ENCODE measurements at regions not wholly inside any gene's neighbourhood (a gene's known extent, or its start where the extent isn't known, plus 50 kb on each side); places are given as distances from the start of the nearest gene placed in this dataset.
A peak's percentile ranks its signal among the peaks of the same experiment; 100 is the strongest.

DNA sequence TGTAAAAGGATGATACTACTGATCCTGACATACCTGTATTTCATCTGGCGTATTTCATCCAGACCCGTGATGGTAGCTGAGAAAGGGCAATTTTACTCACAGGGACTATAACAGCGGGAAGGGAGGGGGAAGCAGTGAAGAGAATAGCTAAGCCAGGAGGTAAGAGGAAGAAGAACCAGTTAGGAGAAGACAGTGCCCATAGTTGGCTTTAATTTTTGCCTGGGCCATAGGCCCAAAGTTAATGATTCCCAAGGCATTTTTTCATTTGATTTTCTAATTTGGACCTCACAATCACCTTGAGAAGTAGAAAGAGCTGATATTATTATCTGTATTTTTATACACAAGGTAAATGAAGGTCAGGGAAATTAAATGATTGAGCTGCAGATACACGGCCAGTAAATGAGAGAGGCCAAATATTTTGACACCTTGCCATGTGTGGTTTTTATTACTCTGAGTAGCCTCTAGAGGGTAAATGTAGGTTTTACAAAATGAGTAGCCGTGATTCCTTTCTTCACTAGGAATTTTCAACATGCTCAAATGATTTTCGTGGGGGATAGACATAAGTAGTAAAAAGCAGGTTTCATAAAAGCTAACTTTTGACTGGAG, 382.2 kb downstream of the FUT8 start:
- no peak for DNase-seq

DNA sequence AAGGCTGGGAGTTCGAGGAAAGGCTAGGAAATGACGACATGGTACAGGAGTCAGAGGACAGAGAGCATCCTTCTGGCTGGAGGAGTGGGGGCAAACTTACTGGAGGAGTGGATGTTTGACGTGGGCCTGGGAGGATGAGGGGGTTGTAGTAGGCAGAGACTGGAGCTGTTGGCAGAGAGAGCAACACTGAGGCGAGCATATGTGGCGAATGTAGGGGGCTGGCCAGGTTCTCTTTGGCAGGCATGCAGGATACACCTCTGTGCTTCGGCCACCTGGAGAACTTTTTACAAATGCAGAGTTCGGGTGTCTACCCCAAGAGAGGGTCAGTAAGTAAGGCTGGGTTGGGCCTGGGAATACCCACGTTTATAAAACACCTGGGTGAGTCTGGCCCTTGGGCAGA, 385.7 kb downstream of the FUT8 start:
- DNase-seq, result no peak

DNA sequence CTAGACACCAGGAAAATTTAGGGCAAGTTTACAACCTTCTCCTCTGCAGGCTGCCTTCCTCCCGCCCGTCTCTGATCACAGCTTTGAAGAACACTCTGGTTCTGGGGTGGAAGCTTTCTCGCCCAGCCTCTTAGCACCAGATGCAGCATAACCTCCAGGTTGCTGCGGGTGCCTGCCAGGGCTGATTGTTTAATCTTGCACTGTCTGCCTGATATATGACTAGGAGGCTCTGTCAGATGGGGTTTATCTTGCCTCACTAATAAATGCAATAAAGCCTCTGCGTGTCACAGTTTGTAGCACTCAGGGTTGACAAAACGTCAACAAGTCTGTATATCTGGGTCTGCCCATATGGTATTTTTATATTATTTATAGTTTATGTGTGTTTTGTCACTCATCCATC, 388.2 kb downstream of the FUT8 start:
- DNase-seq, result no peak

DNA sequence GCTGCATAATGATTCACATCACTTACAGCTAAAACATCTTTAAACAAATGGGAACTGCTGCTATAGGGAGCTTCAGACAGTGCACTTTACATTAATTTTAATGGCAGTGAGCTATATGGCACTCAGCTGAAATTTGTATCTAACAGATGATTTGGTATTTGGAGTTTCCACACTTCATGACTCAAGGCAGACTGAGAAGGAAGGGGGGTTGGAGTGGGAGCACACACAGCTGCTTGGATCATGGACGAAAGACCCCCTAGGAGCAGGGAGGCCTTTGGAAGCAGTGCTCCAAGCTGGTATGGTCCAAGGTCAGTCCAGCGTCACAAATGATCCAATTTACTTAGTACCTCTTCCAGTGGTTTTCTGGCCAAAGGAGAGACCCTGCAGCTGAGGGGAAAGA, 389.7 kb downstream of the FUT8 start:
- no peak for DNase-seq

DNA sequence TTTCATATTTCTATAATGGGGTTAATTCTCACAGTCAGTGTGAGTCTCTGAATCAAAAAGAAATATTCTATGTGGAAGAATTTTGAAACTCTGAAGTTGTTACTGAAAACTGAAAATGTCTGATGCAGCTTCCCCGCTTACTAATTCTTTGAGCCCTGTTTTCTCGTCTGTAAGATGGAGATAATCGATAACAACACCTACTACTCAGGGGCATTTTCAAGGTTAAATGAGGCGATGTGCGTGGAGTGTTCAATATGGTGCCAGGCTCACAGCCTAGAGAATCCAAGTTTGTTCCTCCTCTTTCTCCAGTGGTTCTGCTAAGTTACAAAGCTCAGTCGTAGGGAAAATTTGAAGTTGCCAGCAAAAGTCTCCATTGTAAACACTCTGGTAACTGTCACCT, 391.4 kb downstream of the FUT8 start:
- no peak for DNase-seq

DNA sequence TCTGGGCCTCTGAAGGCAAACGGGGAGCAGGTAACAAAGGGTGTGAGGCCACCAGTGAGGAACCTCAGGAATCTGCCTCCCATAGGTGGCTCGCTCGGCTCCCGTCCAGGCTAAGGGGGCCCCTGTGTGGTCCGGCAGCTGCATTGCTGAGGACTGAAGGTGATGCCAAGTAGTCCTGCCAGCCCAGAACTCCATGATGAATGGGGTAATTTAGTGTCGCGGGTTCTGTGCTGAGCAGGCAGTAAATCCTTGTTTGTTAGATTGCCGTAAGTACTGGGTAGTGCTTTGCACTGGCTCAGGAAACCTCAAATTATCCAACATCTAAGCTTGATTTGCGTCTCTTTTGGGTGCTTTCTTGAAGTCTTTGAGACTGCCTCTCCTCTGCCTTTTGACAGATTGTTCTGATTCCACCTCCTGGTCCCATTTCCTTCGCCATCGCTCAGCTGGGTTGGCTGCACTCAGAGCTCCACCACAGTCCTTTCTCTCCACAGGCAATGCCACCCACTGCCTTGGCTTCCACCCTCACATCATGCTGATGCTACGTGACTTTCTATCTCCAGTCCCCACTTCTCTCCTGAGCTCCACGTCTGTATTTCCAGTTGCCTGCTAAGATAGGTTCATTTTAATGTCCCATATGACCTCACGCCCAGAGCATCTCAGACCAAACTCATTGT, 392.0 kb downstream of the FUT8 start:
- DNase-seq, result no peak

DNA sequence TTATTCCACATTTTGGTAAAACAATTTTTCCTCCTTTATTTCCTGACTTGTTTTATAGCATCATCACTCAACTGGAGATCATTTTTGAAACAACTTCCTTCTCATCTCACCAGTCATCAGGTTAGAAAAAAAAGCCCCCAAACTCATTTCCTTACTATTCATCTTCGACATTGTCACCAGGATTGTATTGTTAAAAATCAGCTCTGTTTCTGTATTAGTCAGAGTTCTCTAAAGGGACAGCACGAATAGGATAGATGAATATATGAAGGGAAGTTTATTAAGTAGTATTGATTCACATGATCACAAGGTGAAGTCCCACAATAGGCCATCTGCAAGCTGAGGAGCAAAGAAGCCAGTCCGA, 392.6 kb downstream of the FUT8 start:
- no peak for DNase-seq

DNA sequence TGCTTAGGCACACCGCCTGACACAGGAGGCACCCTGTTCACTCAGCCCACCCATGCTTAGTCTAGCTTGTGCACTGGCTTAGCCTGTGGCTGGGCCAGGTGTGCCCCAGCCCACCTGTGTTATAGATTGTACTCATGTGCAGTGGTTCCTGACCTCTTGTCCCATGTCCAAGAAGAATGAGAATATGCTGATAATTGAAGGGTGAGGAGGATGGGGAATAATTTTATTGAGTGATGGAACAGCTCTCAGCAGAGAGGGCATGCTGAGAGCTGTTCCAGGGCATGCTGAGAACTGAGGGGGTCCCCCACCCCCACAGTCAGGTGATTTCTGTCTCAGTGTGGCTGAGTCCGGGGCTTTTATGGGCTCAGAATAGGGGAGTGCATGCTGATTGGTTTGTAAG, 395.9 kb downstream of the FUT8 start:
- no peak for DNase-seq

DNA sequence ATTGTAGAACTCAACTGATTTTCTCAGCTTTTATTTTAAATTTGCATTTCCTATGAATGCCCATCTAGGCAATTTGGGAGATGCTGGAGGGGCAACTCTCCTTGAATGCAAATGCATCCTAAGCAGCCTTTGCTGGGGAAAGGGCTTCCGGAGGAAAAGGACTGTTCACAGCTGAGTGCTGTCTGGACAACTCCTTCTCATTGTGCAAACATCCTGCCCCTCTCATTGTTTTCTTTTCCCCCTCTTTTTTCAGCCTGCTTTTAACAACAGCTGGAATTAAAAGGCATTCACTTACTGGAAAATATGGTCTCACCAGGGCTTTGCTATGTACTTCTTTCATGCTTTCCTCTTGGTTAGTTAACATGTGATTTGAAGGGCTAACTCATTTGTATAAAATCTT, 397.8 kb downstream of the FUT8 start:
- no peak for DNase-seq

DNA sequence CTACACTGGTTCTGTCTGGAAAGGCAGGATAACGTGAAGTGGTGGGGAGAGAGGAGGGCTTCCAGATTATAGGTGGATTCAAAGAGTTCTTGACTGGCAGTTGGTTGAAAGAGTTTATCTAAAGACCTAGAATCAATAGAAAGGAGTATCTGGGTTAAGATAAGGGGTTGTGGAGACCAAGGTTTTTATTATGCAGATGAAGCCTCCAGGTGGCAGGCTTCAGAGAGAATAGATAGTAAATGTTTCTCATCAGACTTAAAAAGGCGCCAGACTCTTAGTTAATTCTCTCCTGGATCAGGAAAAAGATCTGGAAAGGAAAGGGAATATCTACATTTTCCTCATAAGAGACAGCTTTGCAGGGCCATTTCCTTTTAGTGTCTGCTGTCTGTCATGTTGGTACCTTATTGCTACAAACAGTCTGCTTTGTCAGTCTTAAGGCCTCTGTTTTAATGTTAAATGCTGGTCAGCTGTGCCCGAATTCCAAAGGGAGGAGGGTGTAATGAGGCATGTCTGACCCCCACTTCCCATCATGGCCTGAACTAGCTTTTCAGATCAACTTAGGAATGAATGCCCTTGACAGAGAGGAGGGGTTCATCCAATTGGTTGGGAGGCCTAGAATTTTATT, 401.3 kb downstream of the FUT8 start:
- no peak for DNase-seq

DNA sequence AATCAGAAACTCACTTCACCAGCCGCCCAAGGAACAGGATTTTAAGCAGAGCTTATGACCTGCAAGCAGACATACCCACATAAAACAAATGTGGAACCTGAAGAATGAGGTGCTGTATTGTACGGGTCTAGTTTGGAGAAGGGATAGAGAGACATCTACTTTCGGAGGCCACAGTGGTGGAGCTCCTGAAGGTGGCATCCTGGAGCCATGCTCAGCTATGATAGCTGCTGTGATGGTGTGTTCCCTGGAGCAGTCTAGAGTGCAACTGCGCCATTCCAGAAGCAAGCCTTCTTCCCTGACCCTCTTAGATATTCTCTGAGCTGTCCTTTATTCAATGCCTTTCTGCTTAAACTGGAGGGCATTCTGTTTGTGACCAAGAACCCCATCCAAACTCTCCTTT, 402.6 kb downstream of the FUT8 start:
- no peak for DNase-seq

DNA sequence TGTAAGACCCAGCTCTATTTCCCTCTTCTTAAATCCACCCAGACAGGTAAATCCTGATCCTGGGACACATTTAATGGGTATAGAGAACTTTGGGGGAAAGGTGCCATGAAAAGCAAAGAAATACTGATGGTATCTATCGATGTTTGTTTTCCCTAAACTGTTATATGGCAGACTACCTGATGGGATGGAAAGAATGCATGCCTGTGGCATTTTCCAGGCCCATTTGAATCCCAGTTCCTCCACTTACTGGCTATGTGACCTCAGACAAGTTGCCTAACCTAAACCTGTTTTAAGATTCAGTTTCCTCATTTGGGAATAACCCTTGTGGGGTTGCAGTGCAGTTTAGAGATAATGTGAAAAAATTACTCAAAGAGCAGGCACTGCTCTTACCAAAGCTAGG, 404.5 kb downstream of the FUT8 start:
- no peak for DNase-seq

DNA sequence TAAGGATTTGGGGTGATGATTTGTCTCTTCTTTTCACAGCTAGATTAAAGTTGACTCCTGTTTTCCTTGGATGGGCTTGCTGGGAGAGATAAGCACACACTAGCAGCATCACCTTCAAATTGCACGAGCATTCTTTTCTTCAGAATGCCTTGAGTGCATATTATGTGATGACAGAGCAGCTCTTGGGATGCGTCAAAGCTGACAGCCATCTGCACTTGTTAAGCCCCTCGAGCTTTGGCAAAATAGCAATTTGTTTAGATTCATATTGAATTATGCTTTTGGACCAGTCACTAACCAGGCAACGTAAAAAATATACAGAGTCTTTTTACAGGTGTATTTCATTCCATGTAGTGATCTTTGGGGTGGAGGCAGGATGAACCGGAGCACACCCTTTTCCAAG, 407.0 kb downstream of the FUT8 start:
- DNase-seq, result no peak

DNA sequence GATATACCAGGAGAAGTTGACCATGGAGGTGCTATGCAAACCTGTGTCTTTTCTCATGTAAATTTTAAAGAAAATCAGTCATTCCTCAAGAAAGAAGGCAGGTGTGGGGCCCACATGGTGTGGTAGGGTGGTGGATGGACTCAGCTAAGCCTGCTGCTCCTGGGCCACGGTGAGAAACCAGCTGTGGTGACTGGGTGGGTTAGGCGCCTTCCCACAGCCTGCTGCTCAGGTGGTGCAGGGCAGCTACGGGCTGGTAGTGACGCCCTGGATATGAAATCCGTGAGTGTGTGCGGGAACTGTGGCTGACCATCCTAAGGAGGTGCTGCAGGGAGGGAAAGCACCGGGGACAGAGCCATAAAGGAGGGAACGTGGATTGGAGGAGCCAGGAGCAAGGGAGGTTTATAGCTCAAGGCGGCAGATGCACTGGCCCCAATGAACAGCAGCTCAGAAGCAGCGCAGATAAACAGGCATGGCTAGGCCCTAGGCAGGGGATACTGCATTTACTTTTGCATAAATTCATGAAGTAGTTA, 408.8 kb downstream of the FUT8 start:
- DNase-seq, result no peak

DNA sequence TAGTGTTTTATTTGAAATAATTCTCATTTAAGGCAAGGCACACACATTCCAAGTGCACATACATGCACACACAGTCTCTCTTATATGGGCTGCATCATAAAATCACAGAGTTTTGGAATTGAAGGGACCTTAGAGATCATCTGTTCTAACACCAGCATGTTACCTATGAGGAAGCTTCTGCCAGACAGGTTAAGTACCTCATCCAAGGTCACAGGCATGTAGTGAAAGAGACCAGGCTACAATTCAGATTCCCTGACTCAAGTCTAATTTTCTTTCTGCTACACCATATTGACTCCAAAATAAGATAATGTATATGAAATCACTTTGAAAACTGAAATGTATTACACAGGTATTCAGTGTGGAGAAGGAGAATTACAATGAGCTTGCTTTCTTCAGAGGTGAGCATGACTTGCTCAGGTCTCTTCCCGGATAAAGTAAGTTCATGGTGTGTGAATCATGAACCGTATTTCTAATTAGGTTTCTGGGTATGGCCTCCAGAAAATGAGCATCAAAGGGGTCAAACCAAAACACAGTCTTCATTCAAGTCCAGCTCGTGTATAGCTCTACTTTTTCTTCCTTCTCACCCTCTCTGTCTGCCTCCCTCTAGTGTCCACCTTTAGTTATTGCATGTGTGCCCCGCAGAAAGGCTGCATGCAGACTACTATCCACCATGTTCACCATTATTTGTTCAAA, 411.9 kb downstream of the FUT8 start:
- DNase-seq, result peak; percentile 13

DNA sequence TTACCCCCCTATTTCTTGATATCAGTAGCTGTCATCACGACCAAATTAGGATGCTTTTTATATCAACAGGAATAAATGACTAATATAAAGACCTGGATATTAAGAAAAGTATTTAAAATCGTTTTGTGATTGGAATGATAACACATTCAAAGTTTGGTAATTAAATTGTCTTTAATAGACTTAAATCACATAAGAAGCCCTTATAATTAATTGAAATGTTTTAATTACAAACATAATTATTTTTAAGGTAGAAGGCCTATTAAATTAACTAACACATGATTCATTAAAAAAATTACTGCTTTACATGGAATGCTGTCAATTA, 412.4 kb downstream of the FUT8 start:
- no peak for DNase-seq

DNA sequence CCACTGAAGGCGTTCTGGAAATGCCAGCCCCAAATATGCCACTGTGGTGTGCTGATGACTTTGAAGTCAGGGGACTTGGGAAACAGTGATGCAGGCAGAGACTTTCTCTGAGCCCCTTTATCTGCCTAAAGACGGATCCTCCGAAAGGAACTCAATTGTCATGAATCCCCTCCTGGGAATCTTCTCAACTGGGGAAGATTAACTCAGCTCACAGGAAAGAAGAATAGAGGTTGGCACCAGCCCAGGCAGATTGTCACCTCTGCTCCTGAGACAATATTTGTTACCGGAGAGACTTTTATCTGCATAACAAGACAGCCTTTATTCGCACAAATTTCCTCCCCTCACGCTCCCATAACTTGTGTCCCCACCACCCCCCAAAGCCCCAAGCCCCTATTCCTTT, 414.4 kb downstream of the FUT8 start:
- DNase-seq, result no peak

DNA sequence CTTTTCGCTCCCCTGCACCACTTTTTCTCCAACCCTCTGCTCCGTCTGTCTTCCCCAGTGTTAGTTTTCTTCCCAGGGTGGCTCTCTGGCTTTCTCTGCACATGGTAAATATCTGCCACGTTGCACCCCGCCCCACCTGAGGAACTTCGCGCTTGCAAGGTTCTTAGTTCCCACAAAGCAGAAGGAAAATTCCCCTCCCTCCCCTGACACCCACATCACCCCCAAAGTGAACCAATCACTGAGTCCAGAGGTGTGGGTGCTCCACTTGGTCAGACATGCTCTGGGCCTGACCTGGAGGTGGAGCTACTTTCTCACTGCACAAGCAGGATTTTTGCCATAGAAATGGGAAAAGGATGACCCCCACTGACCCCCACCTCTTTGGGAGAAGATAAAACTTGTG, 415.0 kb downstream of the FUT8 start:
- no peak for DNase-seq

DNA sequence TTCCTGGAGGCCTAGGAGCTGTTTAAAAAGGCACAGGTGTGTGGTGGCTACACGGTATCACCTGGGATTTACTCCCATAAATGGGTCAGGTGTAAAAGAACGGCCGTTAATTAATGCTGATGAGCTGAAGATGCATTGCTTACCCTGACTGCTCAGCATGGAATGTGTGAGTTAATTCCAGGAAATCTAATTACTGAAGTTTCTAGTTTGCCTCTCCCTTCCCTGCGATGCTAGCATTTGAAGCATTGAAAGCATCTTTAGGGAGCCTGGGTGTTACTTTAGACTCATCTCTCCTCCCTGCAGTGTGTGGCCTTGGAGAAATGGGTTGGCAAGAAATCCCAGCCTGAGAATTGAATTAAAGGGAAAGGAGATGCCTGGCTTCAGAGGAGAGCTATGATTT, 415.9 kb downstream of the FUT8 start:
- no peak for DNase-seq

DNA sequence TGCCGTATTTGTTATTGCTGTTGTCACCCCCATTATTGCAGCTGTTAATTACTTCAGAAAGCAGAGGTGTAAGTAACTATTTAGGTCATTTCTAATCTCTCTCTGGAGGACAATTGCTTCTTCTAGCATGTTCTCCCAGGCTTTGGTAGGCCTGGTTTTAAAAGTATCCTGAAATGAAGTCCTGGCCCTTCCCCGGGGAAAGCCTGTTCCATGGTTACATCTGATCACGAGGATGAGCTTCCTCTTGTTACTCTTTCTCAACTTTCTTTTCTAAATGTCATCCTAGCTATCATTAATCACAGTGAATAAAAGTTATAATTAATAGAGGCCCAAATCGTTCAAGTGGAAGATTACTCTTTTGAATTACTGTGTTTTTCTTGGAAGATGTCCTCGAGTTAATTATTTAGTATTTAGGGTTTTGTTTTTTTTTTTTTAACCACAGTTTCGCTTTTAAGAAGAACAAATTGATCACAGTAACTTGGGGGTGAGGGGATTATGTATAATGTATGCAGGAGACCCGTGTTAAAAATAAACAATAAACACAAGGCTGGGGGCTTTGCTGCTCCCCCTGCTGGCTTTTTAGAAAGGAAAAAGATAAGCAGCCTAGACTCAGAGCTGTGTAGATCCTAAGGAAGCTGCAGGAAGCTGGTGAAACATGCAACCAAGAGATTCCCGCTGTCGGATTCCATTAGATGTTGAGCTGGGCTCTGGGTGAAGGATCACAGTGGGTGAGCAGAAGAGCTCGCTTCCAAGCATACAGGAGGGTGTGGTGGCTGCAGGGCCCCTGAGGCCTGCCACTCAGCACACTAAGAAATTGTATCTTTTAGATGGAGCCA, 420.1 kb downstream of the FUT8 start:
- no peak for DNase-seq

DNA sequence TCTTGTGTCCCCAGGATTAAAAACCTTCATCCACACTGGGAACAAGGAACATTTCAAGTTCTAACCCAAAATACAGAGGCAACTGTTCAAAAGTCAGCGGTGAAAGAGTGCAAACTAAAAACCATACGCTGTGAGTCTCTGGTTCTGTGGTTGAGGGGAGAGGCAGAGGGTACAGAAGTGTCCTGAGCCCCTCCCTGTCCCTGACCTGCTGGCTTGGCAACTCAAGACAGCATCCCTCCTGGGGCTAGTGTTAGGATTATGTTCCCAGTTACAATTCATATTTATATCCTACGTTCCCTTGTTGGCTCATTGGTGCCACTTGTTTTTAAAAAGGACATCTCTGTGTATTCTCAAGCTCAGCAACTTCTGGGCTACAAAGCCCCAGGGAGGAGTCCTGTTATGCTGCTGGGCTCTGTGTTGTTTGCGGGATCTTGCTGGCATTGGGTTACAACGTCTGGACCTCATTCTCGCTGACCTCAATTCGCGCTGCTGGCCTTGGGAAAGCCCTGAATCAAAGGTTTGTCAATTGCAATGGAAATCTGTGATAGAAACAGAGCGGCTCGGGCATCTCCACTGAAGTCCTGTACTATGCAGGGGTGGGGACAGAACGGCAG, 420.8 kb downstream of the FUT8 start:
- no peak for DNase-seq

DNA sequence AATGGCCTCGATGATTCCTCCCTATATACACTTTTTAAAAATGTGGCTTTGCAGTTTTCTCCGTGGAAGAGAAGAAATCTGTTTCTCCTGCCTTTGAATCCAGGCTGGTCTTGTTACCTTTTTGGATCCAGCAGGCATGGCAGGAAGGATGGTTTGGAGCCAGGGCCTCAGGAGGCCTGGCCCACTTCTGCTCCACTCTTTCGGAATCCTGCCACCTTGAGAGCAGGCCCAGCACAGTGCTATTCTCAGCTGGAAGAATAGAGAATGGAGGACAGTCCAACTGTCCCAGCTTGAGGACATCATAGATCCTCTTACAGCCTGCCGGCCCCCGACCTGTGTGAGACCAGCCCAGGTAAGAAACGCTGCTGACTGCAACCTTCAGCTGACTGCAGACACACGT, 421.5 kb downstream of the FUT8 start:
- DNase-seq, result no peak

DNA sequence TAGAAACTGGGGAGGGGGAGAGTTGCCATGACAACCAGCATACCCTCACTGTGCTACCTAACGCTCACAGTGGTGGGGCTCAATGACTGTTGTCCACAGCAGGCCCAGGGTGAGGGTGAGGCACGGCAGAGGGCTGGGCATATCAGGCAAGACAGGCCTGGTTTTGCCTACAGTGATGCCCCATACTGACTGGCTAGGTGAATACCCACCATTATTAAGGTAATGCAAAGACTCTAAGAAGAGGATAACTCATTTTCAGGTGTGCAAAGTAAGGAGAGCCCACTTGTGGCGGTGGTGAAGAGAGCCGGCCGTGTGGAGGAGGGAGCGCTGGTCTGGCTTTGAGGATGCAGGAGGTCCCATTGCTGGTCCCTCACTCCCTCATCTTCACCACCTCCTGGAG, 422.3 kb downstream of the FUT8 start:
- no peak for DNase-seq
